ENCODE measurements at regions not wholly inside any gene's neighbourhood (a gene's known extent, or its start where the extent isn't known, plus 50 kb on each side); places are given as distances from the start of the nearest gene placed in this dataset.

DNA sequence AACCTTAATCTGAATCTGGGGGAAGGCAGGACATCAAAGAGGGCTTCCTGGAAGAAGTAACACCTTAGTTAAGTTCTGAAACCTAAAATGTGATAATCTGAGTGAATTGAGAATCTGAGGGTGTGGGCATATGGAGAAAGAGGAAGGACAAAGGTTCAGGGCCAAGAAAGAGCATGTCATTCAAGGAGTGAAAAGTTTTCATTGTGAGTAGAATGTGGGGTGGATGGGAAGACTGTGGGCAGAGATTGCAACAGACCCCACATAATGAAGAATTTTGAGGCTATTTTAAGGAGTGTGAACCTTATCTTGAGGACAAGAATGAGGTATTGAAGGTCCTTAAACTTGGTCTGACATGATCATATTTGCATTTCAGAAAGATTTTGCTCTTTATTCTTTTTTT lies 227.2 kb downstream of the PTGER3 start:
- no peaks in the 10 kb centered on the region for H4K20me1 ChIP-seq (ENCODE audit: insufficient read depth, low read length)
- H3K4me2 ChIP-seq (ENCODE audit: low read length) = no peak overlapping the region
- H3K4me3 ChIP-seq (ENCODE audit: low read length) = no peak overlapping the region
- H3K79me2 ChIP-seq (ENCODE audit: low read length) = no peaks in the 10 kb centered on the region
- H3K4me1 ChIP-seq (ENCODE audit: low read length) = no peaks in the 10 kb centered on the region
- H3K27ac ChIP-seq (ENCODE audit: low read length) = no peak overlapping the region
- no peaks in the 10 kb centered on the region for H3K36me3 ChIP-seq (replicated peaks; ENCODE audit: low read depth, low read length)
- no peak for TF ChIP-seq EZH2phosphoT487 (IDR thresholded peaks at IDR 0.05; ENCODE audit: low read depth)
- TF ChIP-seq, protein P1, sequence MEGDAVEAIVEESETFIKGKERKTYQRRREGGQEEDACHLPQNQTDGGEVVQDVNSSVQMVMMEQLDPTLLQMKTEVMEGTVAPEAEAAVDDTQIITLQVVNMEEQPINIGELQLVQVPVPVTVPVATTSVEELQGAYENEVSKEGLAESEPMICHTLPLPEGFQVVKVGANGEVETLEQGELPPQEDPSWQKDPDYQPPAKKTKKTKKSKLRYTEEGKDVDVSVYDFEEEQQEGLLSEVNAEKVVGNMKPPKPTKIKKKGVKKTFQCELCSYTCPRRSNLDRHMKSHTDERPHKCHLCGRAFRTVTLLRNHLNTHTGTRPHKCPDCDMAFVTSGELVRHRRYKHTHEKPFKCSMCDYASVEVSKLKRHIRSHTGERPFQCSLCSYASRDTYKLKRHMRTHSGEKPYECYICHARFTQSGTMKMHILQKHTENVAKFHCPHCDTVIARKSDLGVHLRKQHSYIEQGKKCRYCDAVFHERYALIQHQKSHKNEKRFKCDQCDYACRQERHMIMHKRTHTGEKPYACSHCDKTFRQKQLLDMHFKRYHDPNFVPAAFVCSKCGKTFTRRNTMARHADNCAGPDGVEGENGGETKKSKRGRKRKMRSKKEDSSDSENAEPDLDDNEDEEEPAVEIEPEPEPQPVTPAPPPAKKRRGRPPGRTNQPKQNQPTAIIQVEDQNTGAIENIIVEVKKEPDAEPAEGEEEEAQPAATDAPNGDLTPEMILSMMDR (IDR thresholded peaks at IDR 0.05; ENCODE audit: low read depth, low read length) = no peak
- H3K9ac ChIP-seq (ENCODE audit: low read length) = no peak overlapping the region
- no peaks in the 10 kb centered on the region for H3K9me3 ChIP-seq (ENCODE audit: insufficient read depth, low read length)
- no peaks in the 10 kb centered on the region for H3K27me3 ChIP-seq (ENCODE audit: low read depth, low read length)
- no peak overlapping the region for H2AFZ ChIP-seq (ENCODE audit: low read depth, low read length)

DNA sequence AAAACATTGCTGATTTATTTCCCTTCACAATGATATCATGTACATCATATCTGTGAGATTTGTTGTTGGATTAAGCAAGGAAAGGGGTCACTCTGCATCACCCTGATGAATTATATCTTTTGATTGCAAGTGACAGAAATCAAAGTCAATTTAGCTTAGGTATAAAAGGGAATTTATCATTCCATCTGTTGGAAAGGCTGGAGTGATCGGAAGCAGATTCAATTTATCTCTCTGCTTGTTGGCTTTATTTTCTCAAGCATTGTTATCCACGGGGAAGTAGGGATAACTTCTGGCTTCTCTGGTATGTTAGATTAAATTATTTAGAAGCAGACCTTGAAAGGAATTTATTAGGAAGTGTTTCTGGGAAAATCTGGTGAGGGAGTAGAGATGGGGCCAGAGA lies 226.6 kb downstream of the PTGER3 start:
- no peak overlapping the region for H2AFZ ChIP-seq (ENCODE audit: low read depth, low read length)
- no peaks in the 10 kb centered on the region for H3K79me2 ChIP-seq (ENCODE audit: low read length)
- H3K4me1 ChIP-seq (ENCODE audit: low read length) = no peaks in the 10 kb centered on the region
- no peaks in the 10 kb centered on the region for H3K9me3 ChIP-seq (ENCODE audit: insufficient read depth, low read length)
- TF ChIP-seq EZH2phosphoT487 (IDR thresholded peaks at IDR 0.05; ENCODE audit: low read depth) = no peak
- TF ChIP-seq, protein P1 (IDR thresholded peaks at IDR 0.05; ENCODE audit: low read depth, low read length) = no peak
- no peak overlapping the region for H3K9ac ChIP-seq (ENCODE audit: low read length)
- H3K27ac ChIP-seq (ENCODE audit: low read length) = no peak overlapping the region
- H4K20me1 ChIP-seq (ENCODE audit: insufficient read depth, low read length) = no peaks in the 10 kb centered on the region
- no peak overlapping the region for H3K4me3 ChIP-seq (ENCODE audit: low read length)
- H3K4me2 ChIP-seq (ENCODE audit: low read length) = no peak overlapping the region
- no peaks in the 10 kb centered on the region for H3K27me3 ChIP-seq (ENCODE audit: low read depth, low read length)
- no peaks in the 10 kb centered on the region for H3K36me3 ChIP-seq (replicated peaks; ENCODE audit: low read depth, low read length)

DNA sequence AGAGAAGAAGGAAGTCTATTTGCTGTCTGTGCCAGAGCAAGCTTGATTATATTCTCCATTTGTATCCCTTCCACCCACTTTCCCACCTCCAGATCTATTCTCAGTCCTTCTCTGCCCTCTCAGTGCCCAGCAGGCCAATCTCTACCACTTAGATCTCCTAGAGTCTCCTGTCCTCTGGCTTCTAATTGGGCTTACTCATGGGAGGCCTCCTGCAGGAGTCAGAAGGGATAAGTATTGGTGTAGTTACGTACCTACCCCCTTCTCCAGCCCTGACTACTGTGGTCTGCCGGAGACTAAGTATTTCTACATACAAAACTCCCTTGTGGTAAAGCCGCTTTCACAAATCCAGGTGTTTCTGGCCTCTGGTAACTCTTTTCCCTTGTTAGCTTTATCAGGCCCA lies 221.2 kb downstream of the PTGER3 start:
- Histone ChIP-seq H3K4me3 (ENCODE audit: low read length) (no peak overlapping the region), H3K27me3 (ENCODE audit: low read depth, low read length) (no peaks in the 10 kb centered on the region), H3K27ac (ENCODE audit: low read length) (no peak overlapping the region), H3K4me2 (ENCODE audit: low read length) (no peak overlapping the region), H2AFZ (ENCODE audit: low read depth, low read length) (no peak overlapping the region), H3K9me3 (ENCODE audit: insufficient read depth, low read length) (no peaks in the 10 kb centered on the region), H3K4me1 (ENCODE audit: low read length) (no peaks in the 10 kb centered on the region), H3K79me2 (ENCODE audit: low read length) (no peaks in the 10 kb centered on the region), H3K36me3 (replicated peaks; ENCODE audit: low read depth, low read length) (no peaks in the 10 kb centered on the region), H3K9ac (ENCODE audit: low read length) (no peak overlapping the region), H4K20me1 (ENCODE audit: insufficient read depth, low read length) (no peaks in the 10 kb centered on the region)
- TF ChIP-seq, protein P1 (IDR thresholded peaks at IDR 0.05; ENCODE audit: low read depth, low read length) = no peak
- no peak for TF ChIP-seq EZH2phosphoT487 (IDR thresholded peaks at IDR 0.05; ENCODE audit: low read depth)

DNA sequence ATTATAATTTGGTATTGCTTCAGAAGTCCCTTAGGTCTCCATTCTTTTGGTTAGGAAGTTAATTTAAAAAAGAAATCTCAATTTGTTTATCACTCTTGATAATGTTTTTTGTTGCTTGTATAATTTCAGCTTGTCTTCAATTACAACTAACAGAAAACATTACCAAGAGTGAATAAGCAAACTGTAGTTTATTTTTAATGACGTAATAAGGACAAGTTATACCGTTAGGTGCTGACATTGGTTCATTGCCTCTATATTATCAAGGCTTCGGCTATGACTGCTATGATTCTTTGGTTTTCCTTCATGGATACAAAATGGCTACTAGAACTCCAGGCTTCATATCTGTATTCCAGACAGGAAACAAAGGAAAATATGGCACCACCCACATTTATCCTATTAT lies 220.6 kb downstream of the PTGER3 start:
- no peaks in the 10 kb centered on the region for H3K27me3 ChIP-seq (ENCODE audit: low read depth, low read length)
- H3K4me3 ChIP-seq (ENCODE audit: low read length) = no peak overlapping the region
- no peaks in the 10 kb centered on the region for H3K36me3 ChIP-seq (replicated peaks; ENCODE audit: low read depth, low read length)
- H2AFZ ChIP-seq (ENCODE audit: low read depth, low read length) = no peak overlapping the region
- no peak overlapping the region for H3K9ac ChIP-seq (ENCODE audit: low read length)
- TF ChIP-seq, protein P1 (IDR thresholded peaks at IDR 0.05; ENCODE audit: low read depth, low read length) = no peak
- TF ChIP-seq EZH2phosphoT487 (IDR thresholded peaks at IDR 0.05; ENCODE audit: low read depth) = no peak
- H3K4me2 ChIP-seq (ENCODE audit: low read length) = no peak overlapping the region
- H3K9me3 ChIP-seq (ENCODE audit: insufficient read depth, low read length) = no peaks in the 10 kb centered on the region
- H3K4me1 ChIP-seq (ENCODE audit: low read length) = no peaks in the 10 kb centered on the region
- H4K20me1 ChIP-seq (ENCODE audit: insufficient read depth, low read length) = no peaks in the 10 kb centered on the region
- no peak overlapping the region for H3K27ac ChIP-seq (ENCODE audit: low read length)
- H3K79me2 ChIP-seq (ENCODE audit: low read length) = no peaks in the 10 kb centered on the region
